ENCODE measurements at regions not wholly inside any gene's neighbourhood (a gene's known extent, or its start where the extent isn't known, plus 50 kb on each side); places are given as distances from the start of the nearest gene placed in this dataset.

GRCh38 chr5:2603272-2603575 is 148.3 kb downstream of the IRX2 start:
- Histone ChIP-seq H3K4me1 (ENCODE audit: insufficient read depth, low read length) (no peaks in the 10 kb centered on the region), H3K36me3 (ENCODE audit: insufficient read depth, low read length) (no peaks in the 10 kb centered on the region), H3K27me3 (ENCODE audit: insufficient read depth, low read length) (no peaks in the 10 kb centered on the region), H3K27ac (ENCODE audit: low read depth, low read length) (no peak overlapping the region), H3K9me3 (ENCODE audit: control insufficient read depth in 1 of 2, low read length in 2 of 2) (no peaks in the 10 kb centered on the region), H3K4me3 (ENCODE audit: low read length in 2 of 2) (no peak overlapping the region)
- DNase-seq: no peak
- POLR2A ChIA-PET (ENCODE audit: partially characterized antibody): no interaction called here
- H3K27me3 Mint-ChIP-seq: no peaks in the 10 kb centered on the region
- H3K36me3 Mint-ChIP-seq: no peaks in the 10 kb centered on the region
- H3K9me3 Mint-ChIP-seq: peaks cover 0 to 6% (median 0%) of the 10 kb centered on the region in 8 donors
- CTCF ChIA-PET (ENCODE audit: partially characterized antibody): no interaction called here
- no peak overlapping the region for H3K4me3 Mint-ChIP-seq
- H3K27ac Mint-ChIP-seq: no peak overlapping the region
- intact Hi-C loops (cut with micrococcal nuclease): no loop called here
- H3K4me1 Mint-ChIP-seq: no peaks in the 10 kb centered on the region

- no peak for DNase-seq
- POLR2A ChIA-PET (ENCODE audit: partially characterized antibody): no interaction called here
- CTCF ChIA-PET (ENCODE audit: partially characterized antibody): no interaction called here
- Mint-ChIP-seq H3K4me3 (no peak overlapping the region), H3K4me1 (no peaks in the 10 kb centered on the region), H3K9me3 (peaks cover 0 to 6% (median 0%) of the 10 kb centered on the region in 8 donors), H3K27me3 (no peaks in the 10 kb centered on the region), H3K36me3 (no peaks in the 10 kb centered on the region), H3K27ac (no peak overlapping the region)
- H3K4me1 ChIP-seq (ENCODE audit: insufficient read depth, low read length): no peaks in the 10 kb centered on the region
- no peak overlapping the region for H3K27ac ChIP-seq (ENCODE audit: low read depth, low read length)
- H3K4me3 ChIP-seq (ENCODE audit: low read length in 2 of 2): no peak overlapping the region
- H3K27me3 ChIP-seq (ENCODE audit: insufficient read depth, low read length): no peaks in the 10 kb centered on the region
- no peaks in the 10 kb centered on the region for H3K9me3 ChIP-seq (ENCODE audit: control insufficient read depth in 1 of 2, low read length in 2 of 2)
- intact Hi-C loops (cut with micrococcal nuclease): no loop called here
- H3K36me3 ChIP-seq (ENCODE audit: insufficient read depth, low read length): no peaks in the 10 kb centered on the region
Observed at GRCh38 chr5:2602451-2603271, 148.8 kb downstream of the IRX2 start.

GRCh38 chr5:2598503-2598902 is 153.0 kb downstream of the IRX2 start:
- CTCF ChIA-PET (ENCODE audit: partially characterized antibody): no interaction called here
- Histone ChIP-seq H3K36me3 (ENCODE audit: insufficient read depth, low read length) (no peaks in the 10 kb centered on the region), H3K27me3 (ENCODE audit: insufficient read depth, low read length) (no peaks in the 10 kb centered on the region), H3K27ac (ENCODE audit: low read depth, low read length) (no peak overlapping the region), H3K9me3 (ENCODE audit: control insufficient read depth in 1 of 2, low read length in 2 of 2) (no peaks in the 10 kb centered on the region), H3K4me3 (ENCODE audit: low read length in 2 of 2) (no peak overlapping the region), H3K4me1 (ENCODE audit: insufficient read depth, low read length) (no peaks in the 10 kb centered on the region)
- DNase-seq: no peak
- intact Hi-C loops (cut with micrococcal nuclease): no loop called here
- POLR2A ChIA-PET (ENCODE audit: partially characterized antibody): no interaction called here
- Mint-ChIP-seq H3K4me3 (no peak overlapping the region), H3K27me3 (no peaks in the 10 kb centered on the region), H3K4me1 (no peaks in the 10 kb centered on the region), H3K9me3 (peaks cover 0 to 3% (median 0%) of the 10 kb centered on the region in 8 donors), H3K27ac (no peak overlapping the region), H3K36me3 (no peaks in the 10 kb centered on the region)

GRCh38 chr5:2594701-2595100 is 156.8 kb downstream of the IRX2 start:
- no peak for DNase-seq
- Mint-ChIP-seq H3K27me3 (no peaks in the 10 kb centered on the region), H3K27ac (no peak overlapping the region), H3K36me3 (no peaks in the 10 kb centered on the region), H3K4me3 (no peak overlapping the region), H3K4me1 (no peaks in the 10 kb centered on the region), H3K9me3 (peaks cover 0 to 1% (median 0%) of the 10 kb centered on the region in 8 donors)
- no peaks in the 10 kb centered on the region for H3K9me3 ChIP-seq (ENCODE audit: control insufficient read depth in 1 of 2, low read length in 2 of 2)
- no peak overlapping the region for H3K27ac ChIP-seq (ENCODE audit: low read depth, low read length)
- ChIA-PET CTCF (ENCODE audit: partially characterized antibody) (no interaction called here), POLR2A (ENCODE audit: partially characterized antibody) (no interaction called here)
- intact Hi-C loops (cut with micrococcal nuclease): no loop called here
- no peaks in the 10 kb centered on the region for H3K27me3 ChIP-seq (ENCODE audit: insufficient read depth, low read length)
- H3K4me3 ChIP-seq (ENCODE audit: low read length in 2 of 2): no peak overlapping the region
- H3K4me1 ChIP-seq (ENCODE audit: insufficient read depth, low read length): no peaks in the 10 kb centered on the region
- H3K36me3 ChIP-seq (ENCODE audit: insufficient read depth, low read length): no peaks in the 10 kb centered on the region

GRCh38 chr5:2592766-2593165 is 158.7 kb downstream of the IRX2 start:
- no peak for DNase-seq
- H3K4me3 ChIP-seq (ENCODE audit: low read length in 2 of 2): no peak overlapping the region
- H3K9me3 Mint-ChIP-seq: peaks cover 0 to 4% (median 0%) of the 10 kb centered on the region in 8 donors
- no peak overlapping the region for H3K4me3 Mint-ChIP-seq
- no peaks in the 10 kb centered on the region for H3K36me3 Mint-ChIP-seq
- no peak overlapping the region for H3K27ac ChIP-seq (ENCODE audit: low read depth, low read length)
- H3K27ac Mint-ChIP-seq: no peak overlapping the region
- no peaks in the 10 kb centered on the region for H3K4me1 ChIP-seq (ENCODE audit: insufficient read depth, low read length)
- no peaks in the 10 kb centered on the region for H3K27me3 ChIP-seq (ENCODE audit: insufficient read depth, low read length)
- no peaks in the 10 kb centered on the region for H3K9me3 ChIP-seq (ENCODE audit: control insufficient read depth in 1 of 2, low read length in 2 of 2)
- intact Hi-C loops (cut with micrococcal nuclease): no loop called here
- no peaks in the 10 kb centered on the region for H3K4me1 Mint-ChIP-seq
- CTCF ChIA-PET (ENCODE audit: partially characterized antibody): no interaction called here
- no peaks in the 10 kb centered on the region for H3K36me3 ChIP-seq (ENCODE audit: insufficient read depth, low read length)
- H3K27me3 Mint-ChIP-seq: peaks cover 0 to 1% of the 10 kb centered on the region in 2 donors
- POLR2A ChIA-PET (ENCODE audit: partially characterized antibody): no interaction called here

- peaks cover 0 to 4% (median 0%) of the 10 kb centered on the region in 8 donors for H3K9me3 Mint-ChIP-seq
- no peak for DNase-seq
- Histone ChIP-seq H3K4me3 (ENCODE audit: low read length in 2 of 2) (no peak overlapping the region), H3K27me3 (ENCODE audit: insufficient read depth, low read length) (no peaks in the 10 kb centered on the region), H3K4me1 (ENCODE audit: insufficient read depth, low read length) (no peaks in the 10 kb centered on the region), H3K36me3 (ENCODE audit: insufficient read depth, low read length) (no peaks in the 10 kb centered on the region), H3K9me3 (ENCODE audit: control insufficient read depth in 1 of 2, low read length in 2 of 2) (no peaks in the 10 kb centered on the region), H3K27ac (ENCODE audit: low read depth, low read length) (no peak overlapping the region)
- no peak overlapping the region for H3K4me3 Mint-ChIP-seq
- H3K27ac Mint-ChIP-seq: no peak overlapping the region
- H3K4me1 Mint-ChIP-seq: no peaks in the 10 kb centered on the region
- H3K27me3 Mint-ChIP-seq: peaks cover 0 to 1% of the 10 kb centered on the region in 2 donors
- ChIA-PET POLR2A (ENCODE audit: partially characterized antibody) (no interaction called here), CTCF (ENCODE audit: partially characterized antibody) (no interaction called here)
- intact Hi-C loops (cut with micrococcal nuclease): no loop called here
- no peaks in the 10 kb centered on the region for H3K36me3 Mint-ChIP-seq
Observed at GRCh38 chr5:2591777-2592453, 159.6 kb downstream of the IRX2 start.

- H3K9me3 ChIP-seq (ENCODE audit: control insufficient read depth in 1 of 2, low read length in 2 of 2): no peaks in the 10 kb centered on the region
- H3K27ac Mint-ChIP-seq: no peak overlapping the region
- no peak overlapping the region for H3K4me3 Mint-ChIP-seq
Observed at GRCh38 chr5:2588850-2589501, 162.5 kb downstream of the IRX2 start.

More at GRCh38 chr5:2588850-2589501, 162.5 kb downstream of the IRX2 start:
- Histone ChIP-seq H3K27ac (ENCODE audit: low read depth, low read length) (no peak overlapping the region), H3K36me3 (ENCODE audit: insufficient read depth, low read length) (no peaks in the 10 kb centered on the region), H3K4me1 (ENCODE audit: insufficient read depth, low read length) (no peaks in the 10 kb centered on the region), H3K4me3 (ENCODE audit: low read length in 2 of 2) (no peak overlapping the region), H3K27me3 (ENCODE audit: insufficient read depth, low read length) (no peaks in the 10 kb centered on the region)
- no peaks in the 10 kb centered on the region for H3K4me1 Mint-ChIP-seq
- no peak for DNase-seq
- H3K36me3 Mint-ChIP-seq: no peaks in the 10 kb centered on the region
- ChIA-PET POLR2A (ENCODE audit: partially characterized antibody) (no interaction called here), CTCF (ENCODE audit: partially characterized antibody) (no interaction called here)
- intact Hi-C loops (cut with micrococcal nuclease): no loop called here
- peaks cover 0 to 1% of the 10 kb centered on the region in 2 donors for H3K27me3 Mint-ChIP-seq
- H3K9me3 Mint-ChIP-seq: peaks cover 0 to 5% (median under 1%) of the 10 kb centered on the region in 8 donors

Data from CD4-positive, alpha-beta memory T cell (primary cell).